ENCODE measurements at regions not wholly inside any gene's neighbourhood (a gene's known extent, or its start where the extent isn't known, plus 50 kb on each side); places are given as distances from the start of the nearest gene placed in this dataset.

- TF ChIP-seq NANOG (IDR thresholded peaks at IDR 0.05; ENCODE audit: insufficient read depth, low read depth, low read length, poor library complexity, severe bottlenecking) (no peak), RXRA (IDR thresholded peaks at IDR 0.05; ENCODE audit: insufficient read depth, low read depth, low read length) (no peak), BRCA1 (IDR thresholded peaks at IDR 0.05; ENCODE audit: low read depth, low read length) (no peak), CREB1 (IDR thresholded peaks at IDR 0.05) (no peak), SUZ12 (IDR thresholded peaks at IDR 0.05; ENCODE audit: low read length) (no peak), SP4 (IDR thresholded peaks at IDR 0.05; ENCODE audit: low read length) (no peak), HDAC6 (IDR thresholded peaks at IDR 0.05; ENCODE audit: low read depth, low read length) (no peak), FOSL1 (IDR thresholded peaks at IDR 0.05; ENCODE audit: insufficient read depth, low read depth, low read length) (no peak)
Measured at GRCh38 chr1:10947691-10948462, 64.6 kb upstream of the TARDBP start (continued).

Data from H1 (cell line).